Prostate gland (tissue), 2 donors: ENCODE measurements at regions not wholly inside any gene's neighbourhood (a gene's known extent, or its start where the extent isn't known, plus 50 kb on each side); places are given as distances from the start of the nearest gene placed in this dataset.

Source experiments
- DNase-seq: peaks from one replicate; pipeline ENCODE4 v3.0.0-alpha.2; 2019; ENCODE audit warnings: low spot score
- H3K27ac ChIP-seq, 2 donors: fragments of 200-600 bp; sonication (generic); 2 replicates each; pipeline ENCODE4 v1.5.1; 2017 to 2019
- H3K27me3 ChIP-seq: fragments of 200-600 bp; sonication (generic); replicated peaks from 2 replicates; pipeline ENCODE4 v1.5.1; 2019; ENCODE audit not compliant: insufficient read depth
- H3K36me3 ChIP-seq, 2 donors: fragments of 200-600 bp; sonication (generic); 1 replicate in 1 of 2; 2 replicates in 1 of 2; pipeline versions ENCODE4 v1.5.1 to v1.8.1; 2017 to 2019
- H3K4me1 ChIP-seq: fragments of 200-600 bp; sonication (generic); replicated peaks from 2 replicates; pipeline ENCODE4 v1.5.1; 2019
- H3K4me3 ChIP-seq, 2 donors: fragments of 200-600 bp; sonication (generic); 2 replicates each; pipeline ENCODE4 v1.5.1; 2017 to 2019
- H3K9me3 ChIP-seq: fragments of 200-600 bp; sonication (generic); 2 replicates; pipeline ENCODE4 v1.5.1; 2017
- POLR2A ChIP-seq: fragments of 450-650 bp; IDR thresholded peaks from one replicate; pipeline ENCODE4 v1.6.1; 2016; ENCODE audit warnings: antibody characterized with exemption, mild to moderate bottlenecking
- POLR2AphosphoS5 ChIP-seq: sonication (generic); formaldehyde crosslinking; IDR thresholded peaks from one replicate; pipeline ENCODE4 v1.6.1; 2017; ENCODE audit warnings: antibody characterized with exemption
- WGBS: methylation state at CpG from one replicate; pipeline ENCODE4 v1.1.5; 2018; 5-methylcytosine and 5-hydroxymethylcytosine counted together
- intact Hi-C: fragments of 100-400 bp; cut with DNase I; formaldehyde crosslinking; loops from one replicate; pipeline ENCODE4 v1.14.2; 2022
- TF ChIP-seq, protein P1 (sequence below), 4 experiments: fragments of 200-600 bp in 2 of 4; fragments of 450-650 bp in 2 of 4; sonication (generic) in 2 of 4; IDR thresholded peaks; 1 replicate in 3 of 4; 2 replicates in 1 of 4; pipeline ENCODE4 v1.5.1; 2016 to 2019; ENCODE audit warnings: antibody characterized with exemption in 4 of 4, mild to moderate bottlenecking in 2 of 4, moderate library complexity in 2 of 4

- Histone ChIP-seq H3K27ac (no peak overlapping the region), H3K36me3 (no peaks in the 10 kb centered on the region), H3K9me3 (no peaks in the 10 kb centered on the region), H3K4me1 (no peaks in the 10 kb centered on the region), H3K4me3 (no peak overlapping the region), H3K27me3 (no peaks in the 10 kb centered on the region)
- no peak for DNase-seq
- TF ChIP-seq, protein P1, sequence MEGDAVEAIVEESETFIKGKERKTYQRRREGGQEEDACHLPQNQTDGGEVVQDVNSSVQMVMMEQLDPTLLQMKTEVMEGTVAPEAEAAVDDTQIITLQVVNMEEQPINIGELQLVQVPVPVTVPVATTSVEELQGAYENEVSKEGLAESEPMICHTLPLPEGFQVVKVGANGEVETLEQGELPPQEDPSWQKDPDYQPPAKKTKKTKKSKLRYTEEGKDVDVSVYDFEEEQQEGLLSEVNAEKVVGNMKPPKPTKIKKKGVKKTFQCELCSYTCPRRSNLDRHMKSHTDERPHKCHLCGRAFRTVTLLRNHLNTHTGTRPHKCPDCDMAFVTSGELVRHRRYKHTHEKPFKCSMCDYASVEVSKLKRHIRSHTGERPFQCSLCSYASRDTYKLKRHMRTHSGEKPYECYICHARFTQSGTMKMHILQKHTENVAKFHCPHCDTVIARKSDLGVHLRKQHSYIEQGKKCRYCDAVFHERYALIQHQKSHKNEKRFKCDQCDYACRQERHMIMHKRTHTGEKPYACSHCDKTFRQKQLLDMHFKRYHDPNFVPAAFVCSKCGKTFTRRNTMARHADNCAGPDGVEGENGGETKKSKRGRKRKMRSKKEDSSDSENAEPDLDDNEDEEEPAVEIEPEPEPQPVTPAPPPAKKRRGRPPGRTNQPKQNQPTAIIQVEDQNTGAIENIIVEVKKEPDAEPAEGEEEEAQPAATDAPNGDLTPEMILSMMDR (IDR thresholded peaks at IDR 0.05): no peak
- TF ChIP-seq POLR2AphosphoS5 (no peak), POLR2A (no peak)
- intact Hi-C loops: no loop called here
- 69% methylated on average over 4 of the region's 4 CpGs for WGBS
Observed at GRCh38 chr4:125235971-125236370, 78.8 kb upstream of the FAT4 start.

GRCh38 chr4:125231661-125232060 lies 83.1 kb upstream of the FAT4 start:
- no peak overlapping the region for H3K4me3 ChIP-seq
- TF ChIP-seq POLR2AphosphoS5 (no peak), POLR2A (no peak)
- TF ChIP-seq, protein P1 (IDR thresholded peaks at IDR 0.05): no peak
- H3K27me3 ChIP-seq: no peaks in the 10 kb centered on the region
- H3K4me1 ChIP-seq: no peaks in the 10 kb centered on the region
- 94% methylated on average over 1 of the region's 1 CpG for WGBS
- H3K27ac ChIP-seq: no peak overlapping the region
- no peaks in the 10 kb centered on the region for H3K9me3 ChIP-seq
- DNase-seq: no peak
- intact Hi-C loops: no loop called here
- no peaks in the 10 kb centered on the region for H3K36me3 ChIP-seq

DNA sequence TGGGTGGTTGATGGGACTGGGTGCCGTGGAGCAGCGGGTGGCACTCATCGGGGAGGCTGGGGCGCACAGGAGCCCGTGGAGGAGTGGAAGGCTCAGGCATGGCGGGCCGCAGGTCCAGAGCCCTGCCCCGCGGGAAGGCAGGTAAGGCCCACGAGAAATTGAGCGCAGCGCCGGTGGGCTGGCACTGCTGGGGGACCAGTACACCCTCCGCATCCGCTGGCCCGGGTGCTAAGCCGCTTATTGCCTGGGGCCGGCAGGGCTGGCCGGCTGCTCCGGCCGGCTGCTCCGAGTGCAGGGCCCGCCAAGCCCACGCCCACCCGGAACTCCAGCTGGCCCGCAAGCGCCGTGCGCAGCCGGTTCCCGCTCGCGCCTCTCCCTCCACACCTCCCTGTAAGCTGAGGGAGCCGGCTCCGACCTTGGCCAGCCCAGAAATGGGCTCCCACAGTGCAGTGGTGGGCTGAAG lies 85.1 kb upstream of the FAT4 start:
- no peaks in the 10 kb centered on the region for H3K4me1 ChIP-seq
- H3K27ac ChIP-seq: no peak overlapping the region
- intact Hi-C loops: no loop called here
- 98% methylated on average over 31 of the region's 35 CpGs for WGBS
- no peaks in the 10 kb centered on the region for H3K27me3 ChIP-seq
- no peaks in the 10 kb centered on the region for H3K36me3 ChIP-seq
- TF ChIP-seq POLR2AphosphoS5 (no peak), POLR2A (no peak)
- TF ChIP-seq, protein P1 (IDR thresholded peaks at IDR 0.05): no peak
- H3K4me3 ChIP-seq: no peak overlapping the region
- no peak for DNase-seq
- no peaks in the 10 kb centered on the region for H3K9me3 ChIP-seq

- intact Hi-C loops: no loop called here
- no peaks in the 10 kb centered on the region for H3K9me3 ChIP-seq
- H3K27ac ChIP-seq: no peak overlapping the region
- no peak overlapping the region for H3K4me3 ChIP-seq
- H3K4me1 ChIP-seq: no peaks in the 10 kb centered on the region
- TF ChIP-seq, protein P1 (IDR thresholded peaks at IDR 0.05): no peak
- TF ChIP-seq POLR2A (no peak), POLR2AphosphoS5 (no peak)
- WGBS: 87% methylated on average over 2 of the region's 2 CpGs
- no peaks in the 10 kb centered on the region for H3K36me3 ChIP-seq
- no peaks in the 10 kb centered on the region for H3K27me3 ChIP-seq
- DNase-seq: no peak
Observed at GRCh38 chr4:125225806-125226205, 88.9 kb upstream of the FAT4 start.

GRCh38 chr4:125200556-125200955 lies 114.2 kb upstream of the FAT4 start:
- 84% methylated on average over 1 of the region's 1 CpG for WGBS
- TF ChIP-seq POLR2A (no peak), POLR2AphosphoS5 (no peak)
- TF ChIP-seq, protein P1 (IDR thresholded peaks at IDR 0.05): no peak
- no peaks in the 10 kb centered on the region for H3K9me3 ChIP-seq
- no peaks in the 10 kb centered on the region for H3K4me1 ChIP-seq
- no peak overlapping the region for H3K4me3 ChIP-seq
- H3K36me3 ChIP-seq: no peaks in the 10 kb centered on the region
- no peak for DNase-seq
- H3K27me3 ChIP-seq: no peaks in the 10 kb centered on the region
- H3K27ac ChIP-seq: no peak overlapping the region
- intact Hi-C loops: no loop called here
